ENCODE measurements at regions not wholly inside any gene's neighbourhood (a gene's known extent, or its start where the extent isn't known, plus 50 kb on each side); places are given as distances from the start of the nearest gene placed in this dataset.

DNA sequence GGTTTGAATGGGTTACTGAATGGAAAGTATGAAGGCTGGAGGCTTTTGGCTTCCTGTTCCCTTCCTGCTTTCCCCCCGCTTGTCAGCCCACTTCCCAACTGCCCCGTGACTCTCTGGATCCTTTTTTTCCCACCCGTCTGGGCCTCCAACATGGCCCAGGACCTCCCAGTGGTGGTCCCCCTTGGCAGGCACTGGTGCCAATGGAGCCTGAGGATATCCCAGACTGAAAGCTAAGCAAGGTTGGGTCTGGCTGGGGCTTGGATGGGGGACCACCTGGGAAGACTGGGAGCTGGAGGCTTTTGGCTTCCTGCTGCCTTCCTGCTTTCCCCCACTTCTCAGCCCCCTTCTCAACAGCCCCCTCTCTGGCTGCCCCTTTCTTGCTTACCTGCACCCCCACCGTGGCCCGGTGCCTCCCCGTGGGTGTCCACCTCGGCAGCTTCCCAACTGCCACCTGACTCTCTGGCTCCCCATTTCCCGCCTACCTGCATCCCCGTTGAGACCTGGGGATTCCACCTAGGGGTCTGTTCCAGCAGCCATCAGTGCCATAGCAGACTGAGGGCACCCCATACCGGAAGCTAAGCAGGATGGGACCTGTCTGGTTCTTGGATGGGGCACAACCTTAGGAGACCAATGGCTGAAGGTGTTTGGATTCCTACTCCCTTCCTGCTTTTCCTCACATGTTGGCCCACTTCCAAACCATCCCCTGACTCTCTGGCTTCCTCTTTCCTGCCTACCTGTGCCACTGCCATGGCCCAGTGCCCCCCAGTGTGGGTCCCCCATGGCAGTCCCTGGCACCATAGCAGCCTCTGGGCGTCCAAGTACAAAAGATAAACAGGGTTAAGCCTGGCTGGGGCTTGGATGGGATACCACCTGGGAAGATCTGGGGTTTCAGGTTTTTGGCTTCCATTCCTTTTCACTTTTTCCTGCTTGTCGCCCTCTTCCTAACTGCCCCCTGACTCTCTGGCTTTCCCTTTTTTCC, 2295.3 kb downstream of the TP53TG3F start:
- H3K9me3 ChIP-seq: no peaks in the 10 kb centered on the region
- TF ChIP-seq POLR2A (IDR thresholded peaks at IDR 0.05): no peak
- TF ChIP-seq POLR2AphosphoS5 (IDR thresholded peaks at IDR 0.05): no peak
- TF ChIP-seq CTCF (IDR thresholded peaks at IDR 0.05): no peak
- no peak for DNase-seq (ENCODE audit: low spot score)

DNA sequence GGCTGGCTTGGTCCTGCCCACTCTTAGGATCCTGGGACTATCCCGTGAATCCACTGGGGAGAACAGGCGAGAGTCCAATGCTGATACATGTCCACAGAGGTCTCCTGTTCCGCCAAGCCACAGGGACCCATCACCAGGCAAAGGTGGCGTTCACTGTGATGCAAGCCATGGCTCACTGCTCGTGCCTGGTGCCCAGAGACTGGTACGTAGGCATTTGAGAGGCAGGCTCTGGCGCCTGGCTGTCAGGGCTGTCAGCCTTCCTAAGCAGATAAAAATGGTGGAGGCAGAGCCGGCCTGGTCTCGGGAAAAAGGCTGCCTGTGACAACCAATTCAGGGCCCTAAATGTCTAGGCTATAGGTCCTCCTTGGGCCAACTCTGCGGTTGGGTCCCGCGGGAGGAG, 2329.0 kb downstream of the TP53TG3F start:
- Histone ChIP-seq H3K27ac (no peak overlapping the region), H3K36me3 (no peaks in the 10 kb centered on the region), H3K27me3 (replicated peaks; ENCODE audit: insufficient read depth) (no peaks in the 10 kb centered on the region), H3K4me3 (no peak overlapping the region), H3K4me1 (replicated peaks) (no peaks in the 10 kb centered on the region), H3K9me3 (no peaks in the 10 kb centered on the region)
- intact Hi-C loops (cut with DNase I): no loop called here
- no peak for DNase-seq (ENCODE audit: low spot score)
- 79% methylated on average over 12 of the region's 12 CpGs for WGBS
- TF ChIP-seq POLR2AphosphoS5 (IDR thresholded peaks at IDR 0.05) (no peak), POLR2A (IDR thresholded peaks at IDR 0.05) (no peak), CTCF (IDR thresholded peaks at IDR 0.05) (no peak)

More for the DNA sequence above, 2295.3 kb downstream of the TP53TG3F start:
- Histone ChIP-seq H3K27ac (no peak overlapping the region), H3K4me1 (replicated peaks) (no peaks in the 10 kb centered on the region), H3K4me3 (no peak overlapping the region), H3K36me3 (no peaks in the 10 kb centered on the region), H3K27me3 (replicated peaks; ENCODE audit: insufficient read depth) (no peaks in the 10 kb centered on the region)
- intact Hi-C loops (cut with DNase I): no loop called here
- WGBS: 81% methylated on average over 12 of the region's 12 CpGs

GRCh38 chr16:35792516-35793285, 2333.3 kb downstream of the TP53TG3F start:
- Histone ChIP-seq H3K27ac (no peak overlapping the region), H3K27me3 (replicated peaks; ENCODE audit: insufficient read depth) (no peaks in the 10 kb centered on the region), H3K4me1 (replicated peaks) (no peaks in the 10 kb centered on the region), H3K4me3 (no peak overlapping the region), H3K36me3 (no peaks in the 10 kb centered on the region), H3K9me3 (no peaks in the 10 kb centered on the region)
- no peak for TF ChIP-seq POLR2AphosphoS5 (IDR thresholded peaks at IDR 0.05)
- no peak for TF ChIP-seq POLR2A (IDR thresholded peaks at IDR 0.05)
- TF ChIP-seq CTCF (IDR thresholded peaks at IDR 0.05): no peak
- DNase-seq (ENCODE audit: low spot score): no peak
- WGBS: 82% methylated on average over 25 of the region's 25 CpGs
- intact Hi-C loops (cut with DNase I): no loop called here

DNA sequence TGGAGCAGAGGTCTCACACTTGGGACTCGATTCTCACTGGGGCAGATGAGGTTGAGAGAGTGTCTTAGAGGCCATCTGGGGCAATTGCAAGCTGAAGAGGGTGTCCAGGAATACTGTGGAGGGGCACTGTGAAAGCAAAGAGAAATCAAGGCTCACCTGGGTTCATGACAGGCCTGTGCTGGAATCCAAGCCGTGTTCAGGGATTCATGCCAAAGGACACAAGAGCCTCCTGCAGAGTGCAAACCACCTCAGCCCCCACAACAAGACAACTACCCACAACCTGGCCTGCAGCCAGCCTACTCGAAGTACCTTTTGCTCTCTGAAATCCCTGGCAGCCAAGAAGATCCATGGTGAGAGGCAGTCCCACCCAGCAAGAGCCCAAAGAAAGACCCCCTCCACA, 2334.2 kb downstream of the TP53TG3F start:
- Histone ChIP-seq H3K4me1 (replicated peaks) (no peaks in the 10 kb centered on the region), H3K27ac (no peak overlapping the region), H3K36me3 (no peaks in the 10 kb centered on the region), H3K9me3 (no peaks in the 10 kb centered on the region), H3K4me3 (no peak overlapping the region), H3K27me3 (replicated peaks; ENCODE audit: insufficient read depth) (no peaks in the 10 kb centered on the region)
- DNase-seq (ENCODE audit: low spot score): no peak
- no peak for TF ChIP-seq POLR2A (IDR thresholded peaks at IDR 0.05)
- no peak for TF ChIP-seq CTCF (IDR thresholded peaks at IDR 0.05)
- no peak for TF ChIP-seq POLR2AphosphoS5 (IDR thresholded peaks at IDR 0.05)
- intact Hi-C loops (cut with DNase I): no loop called here
- WGBS: 47% methylated on average over 3 of the region's 3 CpGs

Measured in prostate gland (tissue), 2 donors.